ENCODE measurements at regions not wholly inside any gene's neighbourhood (a gene's known extent, or its start where the extent isn't known, plus 50 kb on each side); places are given as distances from the start of the nearest gene placed in this dataset.
"Not testable (repeated sequence)": the region's sequence is repeated elsewhere in the genome, so short reads cannot be mapped to it uniquely, and the experiment has no call there.

- Histone ChIP-seq H3K36me3 (no peaks in the 10 kb centered on the region), H3K9me3 (ENCODE audit: severe bottlenecking) (peaks cover 16% of the 10 kb centered on the region), H3K27ac (peak overlapping the region; percentile 12), H3K4me3 (ENCODE audit: low read depth, low read length) (no peak overlapping the region), H3K27me3 (ENCODE audit: insufficient read depth, low read depth, severe bottlenecking) (no peaks in the 10 kb centered on the region)
- TF ChIP-seq CTCF (IDR thresholded peaks at IDR 0.05; ENCODE audit: low read depth, low read length): no peak
- DNase-seq: no peak
These were observed 68.0 kb upstream of the CTNNA1 start for GRCh38 chr5:138685193-138685745.

- not testable (repeated sequence) for H3K36me3 ChIP-seq; H3K27me3 ChIP-seq (ENCODE audit: insufficient read depth, low read depth, severe bottlenecking); H3K4me3 ChIP-seq (ENCODE audit: low read depth, low read length); H3K27ac ChIP-seq; DNase-seq
- H3K9me3 ChIP-seq (ENCODE audit: severe bottlenecking): peaks cover 13% of the 10 kb centered on the region
These were observed 70.8 kb upstream of the CTNNA1 start for GRCh38 chr5:138682462-138682861.

- not testable (repeated sequence) for H3K4me3 ChIP-seq (ENCODE audit: low read depth, low read length); H3K27me3 ChIP-seq (ENCODE audit: insufficient read depth, low read depth, severe bottlenecking); DNase-seq; H3K9me3 ChIP-seq (ENCODE audit: severe bottlenecking); H3K36me3 ChIP-seq; H3K27ac ChIP-seq
These were observed 74.4 kb upstream of the CTNNA1 start for GRCh38 chr5:138678826-138679225.

- Histone ChIP-seq H3K4me3 (ENCODE audit: low read depth, low read length) (no peak overlapping the region), H3K27me3 (ENCODE audit: insufficient read depth, low read depth, severe bottlenecking) (no peaks in the 10 kb centered on the region), H3K9me3 (ENCODE audit: severe bottlenecking) (no peaks in the 10 kb centered on the region), H3K36me3 (no peaks in the 10 kb centered on the region), H3K27ac (no peak overlapping the region)
- no peak for TF ChIP-seq CTCF (IDR thresholded peaks at IDR 0.05; ENCODE audit: low read depth, low read length)
- no peak for DNase-seq
These were observed 75.4 kb upstream of the CTNNA1 start for GRCh38 chr5:138677782-138678181.

- no peak for DNase-seq
- H3K27ac ChIP-seq: no peak overlapping the region
- no peaks in the 10 kb centered on the region for H3K27me3 ChIP-seq (ENCODE audit: insufficient read depth, low read depth, severe bottlenecking)
- no peaks in the 10 kb centered on the region for H3K9me3 ChIP-seq (ENCODE audit: severe bottlenecking)
- no peak overlapping the region for H3K4me3 ChIP-seq (ENCODE audit: low read depth, low read length)
- TF ChIP-seq CTCF (IDR thresholded peaks at IDR 0.05; ENCODE audit: low read depth, low read length): no peak
- H3K36me3 ChIP-seq: no peaks in the 10 kb centered on the region
These were observed 76.5 kb upstream of the CTNNA1 start for GRCh38 chr5:138676556-138677193.

GRCh38 chr5:138676002-138676401 is 77.2 kb upstream of the CTNNA1 start:
- no peaks in the 10 kb centered on the region for H3K27me3 ChIP-seq (ENCODE audit: insufficient read depth, low read depth, severe bottlenecking)
- H3K36me3 ChIP-seq: no peaks in the 10 kb centered on the region
- no peak overlapping the region for H3K4me3 ChIP-seq (ENCODE audit: low read depth, low read length)
- no peak for TF ChIP-seq CTCF (IDR thresholded peaks at IDR 0.05; ENCODE audit: low read depth, low read length)
- H3K27ac ChIP-seq: no peak overlapping the region
- no peaks in the 10 kb centered on the region for H3K9me3 ChIP-seq (ENCODE audit: severe bottlenecking)
- DNase-seq: no peak
